ENCODE measurements at regions not wholly inside any gene's neighbourhood (a gene's known extent, or its start where the extent isn't known, plus 50 kb on each side); places are given as distances from the start of the nearest gene placed in this dataset.

GRCh38 chr6:154673919-154674318 lies 59.3 kb upstream of the SCAF8 start:
- Histone ChIP-seq H4K20me1 (ENCODE audit: insufficient read depth, low read length, poor library complexity, severe bottlenecking) (no peaks in the 10 kb centered on the region), H3K79me2 (ENCODE audit: insufficient read depth, low read length) (no peaks in the 10 kb centered on the region), H3K27me3 (ENCODE audit: insufficient read depth, low read length, poor library complexity, severe bottlenecking) (no peaks in the 10 kb centered on the region), H3K4me2 (ENCODE audit: low read depth, low read length, poor library complexity, severe bottlenecking) (no peak overlapping the region), H3K4me1 (ENCODE audit: insufficient read depth, low read length, poor library complexity, severe bottlenecking) (no peaks in the 10 kb centered on the region), H3K4me3 (ENCODE audit: low read length, poor library complexity, severe bottlenecking) (no peak overlapping the region), H3K9me2 (replicated peaks; ENCODE audit: low read depth, low read length) (no peaks in the 10 kb centered on the region), H3K36me3 (ENCODE audit: insufficient read depth, low read length) (no peaks in the 10 kb centered on the region), H3K9me3 (ENCODE audit: insufficient read depth, low read depth, low read length) (no peaks in the 10 kb centered on the region), H3K9ac (ENCODE audit: low read depth, low read length, poor library complexity, severe bottlenecking) (no peak overlapping the region), H2AFZ (ENCODE audit: low read length) (no peak overlapping the region), H3F3A (ENCODE audit: low read depth) (no peaks in the 10 kb centered on the region)
- TF ChIP-seq EZH2phosphoT487 (IDR thresholded peaks at IDR 0.05; ENCODE audit: borderline replicate concordance) (no peak), CTCF (conservative IDR thresholded peaks at IDR 0.05; ENCODE audit: low read length) (no peak)

- Histone ChIP-seq H2AFZ (ENCODE audit: low read length) (no peak overlapping the region), H3K9me3 (ENCODE audit: insufficient read depth, low read depth, low read length) (no peaks in the 10 kb centered on the region), H3K4me1 (ENCODE audit: insufficient read depth, low read length, poor library complexity, severe bottlenecking) (no peaks in the 10 kb centered on the region), H3K27me3 (ENCODE audit: insufficient read depth, low read length, poor library complexity, severe bottlenecking) (no peaks in the 10 kb centered on the region), H3K9ac (ENCODE audit: low read depth, low read length, poor library complexity, severe bottlenecking) (no peak overlapping the region), H3K79me2 (ENCODE audit: insufficient read depth, low read length) (no peaks in the 10 kb centered on the region), H3K36me3 (ENCODE audit: insufficient read depth, low read length) (no peaks in the 10 kb centered on the region), H4K20me1 (ENCODE audit: insufficient read depth, low read length, poor library complexity, severe bottlenecking) (no peaks in the 10 kb centered on the region), H3K9me2 (replicated peaks; ENCODE audit: low read depth, low read length) (no peaks in the 10 kb centered on the region), H3K4me3 (ENCODE audit: low read length, poor library complexity, severe bottlenecking) (no peak overlapping the region), H3K4me2 (ENCODE audit: low read depth, low read length, poor library complexity, severe bottlenecking) (no peak overlapping the region), H3F3A (ENCODE audit: low read depth) (no peaks in the 10 kb centered on the region)
- TF ChIP-seq CTCF (conservative IDR thresholded peaks at IDR 0.05; ENCODE audit: low read length) (peak; percentile 100), EZH2phosphoT487 (IDR thresholded peaks at IDR 0.05; ENCODE audit: borderline replicate concordance) (no peak)
These were observed 57.6 kb upstream of the SCAF8 start for GRCh38 chr6:154675602-154676088.

GRCh38 chr6:154682633-154683125 lies 50.5 kb upstream of the SCAF8 start:
- Histone ChIP-seq H3K36me3 (ENCODE audit: insufficient read depth, low read length) (no peaks in the 10 kb centered on the region), H3K4me1 (ENCODE audit: insufficient read depth, low read length, poor library complexity, severe bottlenecking) (peaks cover 4% of the 10 kb centered on the region), H3K4me3 (ENCODE audit: low read length, poor library complexity, severe bottlenecking) (no peak overlapping the region), H3K9me2 (replicated peaks; ENCODE audit: low read depth, low read length) (no peaks in the 10 kb centered on the region), H3K9me3 (ENCODE audit: insufficient read depth, low read depth, low read length) (no peaks in the 10 kb centered on the region), H3F3A (ENCODE audit: low read depth) (no peaks in the 10 kb centered on the region), H3K4me2 (ENCODE audit: low read depth, low read length, poor library complexity, severe bottlenecking) (no peak overlapping the region), H2AFZ (ENCODE audit: low read length) (no peak overlapping the region), H3K27me3 (ENCODE audit: insufficient read depth, low read length, poor library complexity, severe bottlenecking) (no peaks in the 10 kb centered on the region), H3K9ac (ENCODE audit: low read depth, low read length, poor library complexity, severe bottlenecking) (no peak overlapping the region), H4K20me1 (ENCODE audit: insufficient read depth, low read length, poor library complexity, severe bottlenecking) (no peaks in the 10 kb centered on the region), H3K79me2 (ENCODE audit: insufficient read depth, low read length) (no peaks in the 10 kb centered on the region)
- TF ChIP-seq CTCF (conservative IDR thresholded peaks at IDR 0.05; ENCODE audit: low read length) (no peak), EZH2phosphoT487 (IDR thresholded peaks at IDR 0.05; ENCODE audit: borderline replicate concordance) (no peak)
